ENCODE measurements at regions not wholly inside any gene's neighbourhood (a gene's known extent, or its start where the extent isn't known, plus 50 kb on each side); places are given as distances from the start of the nearest gene placed in this dataset.

GRCh38 chr6:54463354-54464024 is 155.2 kb downstream of the TINAG start:
- H3K4me3 Mint-ChIP-seq = no peak overlapping the region
- H3K36me3 Mint-ChIP-seq (ENCODE audit: low read depth) = no peaks in the 10 kb centered on the region
- H3K27ac Mint-ChIP-seq = no peak overlapping the region
- no peaks in the 10 kb centered on the region for H3K9me3 Mint-ChIP-seq
- no peaks in the 10 kb centered on the region for H3K4me1 Mint-ChIP-seq
- TF ChIP-seq CTCF (IDR thresholded peaks at IDR 0.05; ENCODE audit: unreplicated experiment in 3 of 3) = no peak
- no peaks in the 10 kb centered on the region for H3K27me3 Mint-ChIP-seq (ENCODE audit: low read depth)

- Mint-ChIP-seq H3K9me3 (no peaks in the 10 kb centered on the region), H3K4me1 (no peaks in the 10 kb centered on the region), H3K27ac (no peak overlapping the region), H3K4me3 (no peak overlapping the region), H3K36me3 (ENCODE audit: low read depth) (no peaks in the 10 kb centered on the region), H3K27me3 (ENCODE audit: low read depth) (no peaks in the 10 kb centered on the region)
- no peak for TF ChIP-seq CTCF (IDR thresholded peaks at IDR 0.05; ENCODE audit: unreplicated experiment in 3 of 3)
These were observed 157.5 kb downstream of the TINAG start for GRCh38 chr6:54465649-54466300.

GRCh38 chr6:54467384-54467783 is 159.1 kb downstream of the TINAG start:
- no peak overlapping the region for H3K27ac Mint-ChIP-seq
- no peak overlapping the region for H3K4me3 Mint-ChIP-seq
- no peak for TF ChIP-seq CTCF (IDR thresholded peaks at IDR 0.05; ENCODE audit: unreplicated experiment in 3 of 3)
- H3K36me3 Mint-ChIP-seq (ENCODE audit: low read depth) = no peaks in the 10 kb centered on the region
- no peaks in the 10 kb centered on the region for H3K27me3 Mint-ChIP-seq (ENCODE audit: low read depth)
- H3K9me3 Mint-ChIP-seq = no peaks in the 10 kb centered on the region
- H3K4me1 Mint-ChIP-seq = no peaks in the 10 kb centered on the region

GRCh38 chr6:54473328-54473727 is 165.1 kb downstream of the TINAG start:
- H3K4me3 Mint-ChIP-seq = no peak overlapping the region
- H3K36me3 Mint-ChIP-seq (ENCODE audit: low read depth) = no peaks in the 10 kb centered on the region
- no peaks in the 10 kb centered on the region for H3K27me3 Mint-ChIP-seq (ENCODE audit: low read depth)
- H3K4me1 Mint-ChIP-seq = no peaks in the 10 kb centered on the region
- no peak overlapping the region for H3K27ac Mint-ChIP-seq
- no peaks in the 10 kb centered on the region for H3K9me3 Mint-ChIP-seq
- TF ChIP-seq CTCF (IDR thresholded peaks at IDR 0.05; ENCODE audit: unreplicated experiment in 3 of 3) = no peak

GRCh38 chr6:54474898-54475297 is 166.7 kb downstream of the TINAG start:
- H3K27ac Mint-ChIP-seq = no peak overlapping the region
- H3K9me3 Mint-ChIP-seq = no peaks in the 10 kb centered on the region
- no peaks in the 10 kb centered on the region for H3K4me1 Mint-ChIP-seq
- no peaks in the 10 kb centered on the region for H3K36me3 Mint-ChIP-seq (ENCODE audit: low read depth)
- H3K4me3 Mint-ChIP-seq = no peak overlapping the region
- no peaks in the 10 kb centered on the region for H3K27me3 Mint-ChIP-seq (ENCODE audit: low read depth)
- no peak for TF ChIP-seq CTCF (IDR thresholded peaks at IDR 0.05; ENCODE audit: unreplicated experiment in 3 of 3)

GRCh38 chr6:54481091-54481490 is 172.8 kb downstream of the TINAG start:
- Mint-ChIP-seq H3K36me3 (ENCODE audit: low read depth) (no peaks in the 10 kb centered on the region), H3K27ac (no peak overlapping the region), H3K27me3 (ENCODE audit: low read depth) (no peaks in the 10 kb centered on the region), H3K4me3 (no peak overlapping the region), H3K9me3 (no peaks in the 10 kb centered on the region), H3K4me1 (no peaks in the 10 kb centered on the region)
- no peak for TF ChIP-seq CTCF (IDR thresholded peaks at IDR 0.05; ENCODE audit: unreplicated experiment in 3 of 3)

All from nephron (organoid).